Aorta (tissue), 5 donors: ENCODE measurements at regions not wholly inside any gene's neighbourhood (a gene's known extent, or its start where the extent isn't known, plus 50 kb on each side); places are given as distances from the start of the nearest gene placed in this dataset.

Source experiments
- ATAC-seq: fragments of 200-7000 bp; cut with Tn5 transposase; one replicate; pipeline ENCODE4 v1.9.1; 2022; ENCODE audit warnings: moderate library complexity; ENCODE audit not compliant: low FRiP score
- DNase-seq, 2 donors: peaks; one replicate each; pipeline ENCODE4 v3.0.0-alpha.2; 2020
- H3K27ac ChIP-seq, 2 donors: one replicate each; pipeline ENCODE4 v1.5.1; 2013; ENCODE audit warnings: low read length in 2 of 2, mild to moderate bottlenecking in 2 of 2, moderate library complexity in 2 of 2, control low read depth in 1 of 2, inconsistent platforms in 1 of 2, low read depth in 1 of 2
- H3K27me3 ChIP-seq, 2 donors: one replicate each; pipeline ENCODE4 v1.6.1; 2013; ENCODE audit warnings: control low read depth in 1 of 2, low read length in 1 of 2, mild to moderate bottlenecking in 1 of 2, moderate library complexity in 1 of 2; ENCODE audit not compliant: insufficient read depth in 2 of 2, control insufficient read depth in 1 of 2
- H3K36me3 ChIP-seq, 2 donors: one replicate each; pipeline ENCODE4 v1.6.1; 2013; ENCODE audit warnings: control low read depth in 1 of 2, low read length in 1 of 2, mild to moderate bottlenecking in 1 of 2; ENCODE audit not compliant: insufficient read depth in 2 of 2, control insufficient read depth in 1 of 2
- H3K4me1 ChIP-seq, 2 donors: one replicate each; pipeline ENCODE4 v1.6.1; 2013; ENCODE audit warnings: low read length in 2 of 2, control low read depth in 1 of 2, mild to moderate bottlenecking in 1 of 2, moderate library complexity in 1 of 2; ENCODE audit not compliant: insufficient read depth in 2 of 2, control insufficient read depth in 1 of 2
- H3K4me3 ChIP-seq, 2 donors: one replicate each; pipeline ENCODE4 v1.5.1; 2013; ENCODE audit warnings: low read length in 2 of 2, control low read depth in 1 of 2, mild to moderate bottlenecking in 1 of 2
- H3K9me3 ChIP-seq: one replicate; pipeline ENCODE4 v1.6.1; 2013; ENCODE audit warnings: mild to moderate bottlenecking, low read length; ENCODE audit not compliant: control insufficient read depth
- WGBS, 2 donors: extraction: QIAGEN DNeasy Blood & Tissue Kit; methylation state at CpG; one replicate each; pipeline ENCODE4 v1.1.7; 2013; 5-methylcytosine and 5-hydroxymethylcytosine counted together
- intact Hi-C, 2 donors: fragments of 100-400 bp; cut with DNase I; formaldehyde crosslinking; loops; one replicate each; pipeline versions ENCODE4 v1.14.2 to v1.15.0; 2022
- donor health status: healthy with polysubstance abuse.
- donor health status: Bipolar disorder and iron deficiency.
- donor health status: DM: no; HTN: no; CAD: no.
- donor health status: DM: no; HTN: no; CAD: no.
- donor health status: DM: yes; HTN: yes; CAD: no.

DNA sequence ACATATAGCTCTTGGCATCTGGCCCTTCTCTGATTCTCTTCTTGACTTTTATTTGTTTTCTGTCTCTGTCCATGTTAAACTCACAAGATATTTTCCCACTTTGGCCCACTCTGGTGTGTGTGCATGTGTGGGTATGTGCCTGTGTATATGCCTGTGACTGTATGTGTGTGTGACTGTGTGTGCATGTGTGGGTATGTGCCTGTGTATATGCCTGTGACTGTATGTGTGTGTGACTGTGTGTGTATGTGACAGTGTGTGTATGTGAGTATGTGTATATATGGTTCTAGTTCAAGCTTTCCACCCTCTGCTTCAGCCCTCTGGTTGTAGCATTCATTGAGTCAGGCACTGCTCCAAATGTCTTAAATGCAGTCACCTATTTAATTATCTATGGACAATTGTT lies 88.6 kb upstream of the GGTLC1 start:
- intact Hi-C loops, result no loop called here
- H3K27ac ChIP-seq, result no peak overlapping the region
- DNase-seq, result no peak

DNA sequence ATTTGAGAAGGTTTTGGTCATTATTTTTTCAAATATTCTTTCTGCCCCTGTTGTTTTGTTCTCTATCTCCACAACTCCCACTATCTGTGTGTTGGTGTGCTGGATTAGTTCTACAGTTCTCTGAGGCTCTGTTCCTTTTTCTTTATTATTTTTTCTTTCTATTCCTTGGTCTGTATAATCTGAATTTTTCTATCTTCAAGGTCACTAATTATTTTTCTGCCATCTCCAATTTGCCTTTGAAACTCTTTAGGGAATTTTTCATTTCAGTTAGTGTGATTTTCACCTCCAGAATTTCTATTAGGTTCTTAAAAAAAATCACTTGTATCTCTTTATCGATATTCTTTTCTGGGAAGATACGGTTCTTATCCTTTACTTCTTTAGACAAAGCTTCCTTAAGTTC lies 82.1 kb upstream of the GGTLC1 start:
- no peaks in the 10 kb centered on the region for H3K4me1 ChIP-seq
- H3K27ac ChIP-seq, result no peak overlapping the region
- intact Hi-C loops, result no loop called here
- H3K36me3 ChIP-seq, result no peaks in the 10 kb centered on the region
- H3K27me3 ChIP-seq, result no peaks in the 10 kb centered on the region
- no peak for DNase-seq
- peaks cover 2% of the 10 kb centered on the region for H3K9me3 ChIP-seq
- ATAC-seq, result no peak
- H3K4me3 ChIP-seq, result no peak overlapping the region
- WGBS, 2 donors, result 93 to 97% methylated on average over 2 of the region's 2 CpGs

More for the DNA sequence above, 88.6 kb upstream of the GGTLC1 start:
- Histone ChIP-seq H3K4me3 (no peak overlapping the region), H3K9me3 (no peaks in the 10 kb centered on the region), H3K4me1 (no peaks in the 10 kb centered on the region), H3K27me3 (no peaks in the 10 kb centered on the region), H3K36me3 (no peaks in the 10 kb centered on the region)
- ATAC-seq, result no peak

DNA sequence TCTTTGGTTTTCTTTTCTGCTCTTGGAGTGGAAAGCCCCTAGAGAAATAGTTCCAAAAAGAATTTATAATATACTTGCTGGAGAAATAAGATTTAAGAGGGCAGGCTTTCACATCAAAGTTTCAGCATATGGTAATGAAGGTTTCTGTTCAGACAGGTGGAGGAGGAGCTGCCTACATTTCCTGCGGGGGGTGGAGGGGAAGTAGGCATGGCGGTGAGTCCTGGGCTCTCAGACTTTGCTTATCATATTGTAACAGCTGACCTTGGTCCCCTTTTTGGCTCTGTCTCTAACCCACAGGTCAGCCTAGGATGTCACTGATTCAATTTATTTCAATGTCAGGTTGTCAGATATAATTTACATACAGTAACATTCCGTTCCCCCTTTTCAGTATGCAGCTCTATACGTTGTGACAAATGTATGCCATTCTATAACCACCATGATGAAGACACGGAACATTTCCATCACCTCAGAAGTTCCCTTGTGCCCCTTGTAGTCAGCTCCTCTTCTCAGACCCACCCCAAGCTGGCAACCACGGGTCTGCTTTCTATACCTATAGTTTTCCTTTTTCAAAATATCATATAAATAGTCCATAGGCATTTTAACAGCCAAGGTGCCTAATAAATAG lies 77.6 kb upstream of the GGTLC1 start:
- WGBS, 2 donors, result 53 to 60% methylated on average over 6 of the region's 6 CpGs
- ATAC-seq (no peak), DNase-seq (no peak)
- Histone ChIP-seq H3K4me1 (no peaks in the 10 kb centered on the region), H3K4me3 (no peak overlapping the region), H3K27me3 (no peaks in the 10 kb centered on the region), H3K27ac (no peak overlapping the region), H3K9me3 (no peaks in the 10 kb centered on the region), H3K36me3 (no peaks in the 10 kb centered on the region)
- intact Hi-C loops, result no loop called here

- no peak for DNase-seq
- no peaks in the 10 kb centered on the region for H3K27me3 ChIP-seq
- intact Hi-C loops, result no loop called here
- H3K4me1 ChIP-seq, result no peaks in the 10 kb centered on the region
- H3K4me3 ChIP-seq, result no peak overlapping the region
- no peaks in the 10 kb centered on the region for H3K9me3 ChIP-seq
- no peak for ATAC-seq
- H3K36me3 ChIP-seq, result no peaks in the 10 kb centered on the region
- H3K27ac ChIP-seq, result no peak overlapping the region
Observed at GRCh38 chr20:24064915-24065314, 76.3 kb upstream of the GGTLC1 start.

DNA sequence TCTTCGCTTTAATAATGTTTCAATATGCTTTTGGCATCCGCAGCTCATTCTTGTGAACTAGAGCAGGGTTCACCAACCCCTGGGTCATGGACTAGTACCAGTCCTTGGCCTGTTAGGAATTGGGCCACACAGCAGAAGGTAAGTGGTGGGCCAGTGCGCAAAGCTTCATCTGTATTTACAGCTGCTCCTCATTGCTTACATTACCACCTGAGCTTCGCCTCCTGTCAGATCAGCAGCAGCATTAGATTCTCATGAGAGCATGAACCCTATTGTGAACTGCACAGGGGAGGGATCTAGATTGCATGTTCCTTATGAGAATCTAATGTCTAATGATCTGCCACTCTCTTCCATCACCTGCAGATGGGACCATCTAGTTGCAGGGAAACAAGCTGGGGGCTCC lies 75.5 kb upstream of the GGTLC1 start:
- no peak for DNase-seq
- intact Hi-C loops, result no loop called here
- H3K4me3 ChIP-seq, result no peak overlapping the region
- no peaks in the 10 kb centered on the region for H3K27me3 ChIP-seq
- no peaks in the 10 kb centered on the region for H3K4me1 ChIP-seq
- H3K9me3 ChIP-seq, result no peaks in the 10 kb centered on the region
- no peaks in the 10 kb centered on the region for H3K36me3 ChIP-seq
- no peak for ATAC-seq
- no peak overlapping the region for H3K27ac ChIP-seq
- WGBS, 2 donors, result 90 to 96% methylated on average over 4 of the region's 4 CpGs

DNA sequence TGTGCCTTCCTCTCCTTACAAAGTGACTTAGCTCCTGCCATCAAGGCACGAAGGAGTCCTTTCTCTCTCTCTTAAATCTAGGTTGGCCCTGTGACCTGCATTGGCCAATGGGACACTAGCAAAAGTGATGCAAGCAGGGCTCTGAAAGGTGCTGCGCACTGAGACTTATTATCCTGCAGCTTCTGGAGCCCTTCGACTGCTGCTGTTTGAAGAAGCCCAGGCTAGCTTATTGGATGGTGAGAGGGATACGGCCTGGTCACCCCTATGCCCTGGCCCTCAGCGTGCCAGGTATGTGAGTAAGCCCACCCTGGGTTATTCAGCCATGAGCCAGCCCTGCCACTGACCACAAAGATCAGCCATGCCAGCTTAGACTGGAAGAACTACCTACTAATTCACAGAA lies 74.5 kb upstream of the GGTLC1 start:
- Histone ChIP-seq H3K36me3 (no peaks in the 10 kb centered on the region), H3K9me3 (no peaks in the 10 kb centered on the region), H3K4me1 (no peaks in the 10 kb centered on the region), H3K4me3 (no peak overlapping the region), H3K27me3 (no peaks in the 10 kb centered on the region), H3K27ac (no peak overlapping the region)
- no peak for ATAC-seq
- WGBS, 2 donors, result 86 to 91% methylated on average over 5 of the region's 5 CpGs
- intact Hi-C loops, result no loop called here
- DNase-seq, result no peak

- DNase-seq (no peak), ATAC-seq (no peak)
- H3K4me1 ChIP-seq, result no peaks in the 10 kb centered on the region
- intact Hi-C loops, result no loop called here
- no peak overlapping the region for H3K27ac ChIP-seq
- H3K4me3 ChIP-seq, result no peak overlapping the region
- no peaks in the 10 kb centered on the region for H3K36me3 ChIP-seq
- H3K27me3 ChIP-seq, result no peaks in the 10 kb centered on the region
- WGBS, 2 donors, result 47 to 51% methylated on average over 13 of the region's 13 CpGs
- H3K9me3 ChIP-seq, result no peaks in the 10 kb centered on the region
Observed at GRCh38 chr20:24060851-24061590, 72.4 kb upstream of the GGTLC1 start.

GRCh38 chr20:24059174-24059573 lies 70.6 kb upstream of the GGTLC1 start:
- Histone ChIP-seq H3K4me1 (no peaks in the 10 kb centered on the region), H3K36me3 (no peaks in the 10 kb centered on the region), H3K27ac (no peak overlapping the region), H3K27me3 (no peaks in the 10 kb centered on the region), H3K4me3 (no peak overlapping the region), H3K9me3 (no peaks in the 10 kb centered on the region)
- intact Hi-C loops, result no loop called here
- ATAC-seq, result no peak
- DNase-seq, result no peak
- whole genome bisulfite sequencing, 2 donors, result 81 to 87% methylated on average over 5 of the region's 5 CpGs

DNA sequence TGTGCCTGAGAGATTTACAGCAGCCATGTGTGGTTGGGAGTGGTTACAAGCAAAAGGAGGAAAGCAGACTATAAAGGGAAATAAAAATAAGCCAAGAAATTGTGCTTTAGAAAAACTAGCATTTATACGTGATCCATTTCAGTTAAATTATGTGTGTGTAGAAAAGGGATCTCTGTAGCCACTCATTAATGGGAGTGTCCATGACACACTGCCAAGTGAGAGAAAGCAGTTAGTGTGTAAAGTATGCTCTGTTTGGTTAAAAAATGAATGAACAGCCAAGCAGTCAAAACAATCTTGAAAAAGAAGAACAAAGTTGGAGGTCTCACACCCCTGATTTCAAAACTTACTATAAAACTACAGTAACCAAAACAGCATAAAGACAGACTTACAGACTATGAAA lies 67.9 kb upstream of the GGTLC1 start:
- intact Hi-C loops, result no loop called here
- no peaks in the 10 kb centered on the region for H3K9me3 ChIP-seq
- no peak for DNase-seq
- no peak for ATAC-seq
- no peaks in the 10 kb centered on the region for H3K36me3 ChIP-seq
- no peaks in the 10 kb centered on the region for H3K4me1 ChIP-seq
- H3K27ac ChIP-seq, result no peak overlapping the region
- no peaks in the 10 kb centered on the region for H3K27me3 ChIP-seq
- WGBS, 2 donors, result 31 to 50% methylated on average over 1 of the region's 1 CpG
- H3K4me3 ChIP-seq, result no peak overlapping the region
